ENCODE measurements at regions not wholly inside any gene's neighbourhood (a gene's known extent, or its start where the extent isn't known, plus 50 kb on each side); places are given as distances from the start of the nearest gene placed in this dataset.
A peak's percentile ranks its signal among the peaks of the same experiment; 100 is the strongest.

DNA sequence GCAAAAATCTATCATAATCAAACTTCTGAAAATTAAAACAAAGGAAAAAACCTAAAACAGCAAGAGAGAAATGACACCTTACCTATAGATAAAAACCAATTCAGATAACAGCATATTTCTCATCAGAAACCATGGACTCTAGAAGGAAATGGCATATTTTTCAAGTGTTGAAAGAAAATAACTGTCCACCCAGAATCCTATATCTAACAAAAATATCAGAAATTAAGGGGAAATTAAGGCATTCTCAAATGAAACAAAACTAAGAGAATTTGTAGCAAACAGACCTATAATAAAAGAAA, 257.2 kb downstream of the ANAPC1 start:
- H3K27ac ChIP-seq (ENCODE audit: low read depth, low read length): no peak overlapping the region
- Mint-ChIP-seq H3K27ac (no peak overlapping the region), H3K36me3 (peaks cover 0 to 39% (median 0%) of the 10 kb centered on the region in 5 donors), H3K27me3 (peaks cover 0 to 11% (median 0%) of the 10 kb centered on the region in 5 donors), H3K4me3 (no peak overlapping the region), H3K9me3 (peaks cover 0 to 50% (median 18%) of the 10 kb centered on the region in 11 donors), H3K4me1 (peaks cover 0 to 30% (median 0%) of the 10 kb centered on the region in 7 donors)
- DNase-seq: no peak
- no peaks in the 10 kb centered on the region for H3K4me1 ChIP-seq (ENCODE audit: control insufficient read depth in 2 of 2, insufficient read depth in 2 of 2, low read length in 2 of 2)
- H3K9me3 ChIP-seq (ENCODE audit: control insufficient read depth in 2 of 3, low read length in 3 of 3): no peaks in the 10 kb centered on the region
- H3K27me3 ChIP-seq (ENCODE audit: control insufficient read depth in 2 of 2, insufficient read depth in 2 of 2, low read length in 2 of 2): no peaks in the 10 kb centered on the region
- ATAC-seq: no peak
- intact Hi-C loops (cut with micrococcal nuclease): no loop called here
- H3K36me3 ChIP-seq (ENCODE audit: control insufficient read depth in 2 of 3, insufficient read depth in 3 of 3, low read length in 3 of 3): no peaks in the 10 kb centered on the region
- POLR2A ChIA-PET: no interaction called here
- CTCF ChIA-PET: no interaction called here
- H3K4me3 ChIP-seq (ENCODE audit: low read length): no peak overlapping the region

DNA sequence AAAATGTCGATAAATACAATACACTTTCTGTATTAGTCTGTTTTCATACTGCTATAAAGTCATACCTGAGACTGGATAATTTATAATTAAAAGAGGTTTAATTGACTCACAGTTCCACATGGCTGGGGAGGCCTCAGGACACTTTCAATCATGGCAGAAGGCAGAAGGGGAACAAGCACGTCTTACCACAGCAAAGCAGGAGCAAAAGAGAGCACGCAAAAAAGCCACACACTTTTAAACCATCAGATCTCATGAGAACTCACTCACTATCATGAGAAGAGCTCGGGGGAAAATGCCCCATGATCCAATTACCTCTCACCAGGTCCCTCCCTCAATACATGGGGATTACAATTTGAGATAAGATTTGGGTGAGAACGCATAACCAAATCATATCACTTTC, 256.7 kb downstream of the ANAPC1 start:
- H3K9me3 ChIP-seq (ENCODE audit: control insufficient read depth in 2 of 3, low read length in 3 of 3): no peaks in the 10 kb centered on the region
- Mint-ChIP-seq H3K27ac (no peak overlapping the region), H3K27me3 (peaks cover 0 to 11% (median 0%) of the 10 kb centered on the region in 5 donors), H3K4me1 (peaks cover 0 to 30% (median 0%) of the 10 kb centered on the region in 7 donors), H3K9me3 (peaks cover 0 to 50% (median 18%) of the 10 kb centered on the region in 11 donors), H3K4me3 (no peak overlapping the region), H3K36me3 (peaks cover 0 to 39% (median 0%) of the 10 kb centered on the region in 5 donors)
- H3K4me1 ChIP-seq (ENCODE audit: control insufficient read depth in 2 of 2, insufficient read depth in 2 of 2, low read length in 2 of 2): no peaks in the 10 kb centered on the region
- intact Hi-C loops (cut with micrococcal nuclease): no loop called here
- H3K27ac ChIP-seq (ENCODE audit: low read depth, low read length): no peak overlapping the region
- H3K27me3 ChIP-seq (ENCODE audit: control insufficient read depth in 2 of 2, insufficient read depth in 2 of 2, low read length in 2 of 2): no peaks in the 10 kb centered on the region
- ATAC-seq (no peak), DNase-seq (no peak)
- POLR2A ChIA-PET: no interaction called here
- H3K36me3 ChIP-seq (ENCODE audit: control insufficient read depth in 2 of 3, insufficient read depth in 3 of 3, low read length in 3 of 3): no peaks in the 10 kb centered on the region
- no peak overlapping the region for H3K4me3 ChIP-seq (ENCODE audit: low read length)
- CTCF ChIA-PET: no interaction called here

DNA sequence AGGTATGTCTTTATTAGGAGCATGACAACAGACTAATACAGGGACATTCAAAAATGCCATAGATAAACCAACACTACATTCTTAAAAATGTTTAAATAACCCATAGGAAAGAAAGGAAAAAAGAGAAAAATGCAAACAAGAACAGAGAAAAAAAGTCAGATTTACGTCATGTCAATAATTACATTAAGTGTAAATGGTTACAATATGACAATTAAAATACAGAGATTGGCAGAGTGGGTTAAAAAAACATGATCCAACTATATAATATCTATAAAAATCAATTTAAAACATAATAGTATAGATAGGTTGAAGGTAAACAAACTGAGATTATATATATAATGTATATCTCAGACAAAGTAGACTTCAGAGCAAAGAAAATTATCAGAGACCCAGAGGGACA, 255.8 kb downstream of the ANAPC1 start:
- ATAC-seq: no peak
- Histone ChIP-seq H3K27ac (ENCODE audit: low read depth, low read length) (no peak overlapping the region), H3K4me1 (ENCODE audit: control insufficient read depth in 2 of 2, insufficient read depth in 2 of 2, low read length in 2 of 2) (no peaks in the 10 kb centered on the region), H3K9me3 (ENCODE audit: control insufficient read depth in 2 of 3, low read length in 3 of 3) (no peaks in the 10 kb centered on the region), H3K27me3 (ENCODE audit: control insufficient read depth in 2 of 2, insufficient read depth in 2 of 2, low read length in 2 of 2) (no peaks in the 10 kb centered on the region), H3K36me3 (ENCODE audit: control insufficient read depth in 2 of 3, insufficient read depth in 3 of 3, low read length in 3 of 3) (no peaks in the 10 kb centered on the region), H3K4me3 (ENCODE audit: low read length) (no peak overlapping the region)
- Mint-ChIP-seq H3K36me3 (peaks cover 0 to 39% (median 0%) of the 10 kb centered on the region in 5 donors), H3K4me1 (peaks cover 0 to 40% (median 9%) of the 10 kb centered on the region in 7 donors), H3K27ac (no peak overlapping the region), H3K9me3 (peaks cover 0 to 50% (median 18%) of the 10 kb centered on the region in 11 donors), H3K27me3 (peaks cover 0 to 11% (median 3%) of the 10 kb centered on the region in 5 donors), H3K4me3 (no peak overlapping the region)
- ChIA-PET CTCF (interaction anchor here (0.6 kb wide), 1 partner anchor 51 kb away, joined by 3 read pairs; no protein-coding TSS in a partner anchor), POLR2A (no interaction called here)
- intact Hi-C loops (cut with micrococcal nuclease): no loop called here
- DNase-seq: no peak

DNA sequence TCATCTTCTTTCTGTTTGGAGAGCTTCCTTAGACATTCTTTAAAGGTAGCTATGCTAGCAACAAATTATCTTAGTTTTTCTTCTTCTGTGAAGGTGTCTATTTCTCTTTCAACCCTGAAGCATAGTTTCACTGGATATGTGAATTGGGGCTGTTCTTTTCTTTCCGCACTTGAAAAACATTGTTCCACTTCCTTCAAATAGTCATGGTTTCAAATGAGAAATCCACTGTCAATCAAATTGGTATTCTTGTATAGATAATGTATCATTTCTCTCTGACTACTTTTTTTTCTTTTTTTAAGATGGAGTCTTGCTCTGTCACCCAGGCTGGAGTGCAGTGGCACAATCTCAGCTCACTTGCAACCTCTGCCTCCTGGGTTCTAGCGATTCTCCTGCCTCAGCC, 254.0 kb downstream of the ANAPC1 start:
- ChIA-PET CTCF (no interaction called here), POLR2A (no interaction called here)
- Histone ChIP-seq H3K4me1 (ENCODE audit: control insufficient read depth in 2 of 2, insufficient read depth in 2 of 2, low read length in 2 of 2) (no peaks in the 10 kb centered on the region), H3K4me3 (ENCODE audit: low read length) (no peak overlapping the region), H3K9me3 (ENCODE audit: control insufficient read depth in 2 of 3, low read length in 3 of 3) (no peaks in the 10 kb centered on the region), H3K27me3 (ENCODE audit: control insufficient read depth in 2 of 2, insufficient read depth in 2 of 2, low read length in 2 of 2) (no peaks in the 10 kb centered on the region), H3K36me3 (ENCODE audit: control insufficient read depth in 2 of 3, insufficient read depth in 3 of 3, low read length in 3 of 3) (no peaks in the 10 kb centered on the region), H3K27ac (ENCODE audit: low read depth, low read length) (no peak overlapping the region)
- Mint-ChIP-seq H3K9me3 (peaks cover 0 to 51% (median 18%) of the 10 kb centered on the region in 11 donors), H3K27ac (no peak overlapping the region), H3K36me3 (peaks cover 0 to 43% (median 0%) of the 10 kb centered on the region in 5 donors), H3K4me1 (peaks cover 0 to 40% (median 8%) of the 10 kb centered on the region in 7 donors), H3K27me3 (peaks cover 0 to 9% (median 6%) of the 10 kb centered on the region in 5 donors), H3K4me3 (no peak overlapping the region)
- intact Hi-C loops (cut with micrococcal nuclease): no loop called here
- ATAC-seq (no peak), DNase-seq (no peak)

DNA sequence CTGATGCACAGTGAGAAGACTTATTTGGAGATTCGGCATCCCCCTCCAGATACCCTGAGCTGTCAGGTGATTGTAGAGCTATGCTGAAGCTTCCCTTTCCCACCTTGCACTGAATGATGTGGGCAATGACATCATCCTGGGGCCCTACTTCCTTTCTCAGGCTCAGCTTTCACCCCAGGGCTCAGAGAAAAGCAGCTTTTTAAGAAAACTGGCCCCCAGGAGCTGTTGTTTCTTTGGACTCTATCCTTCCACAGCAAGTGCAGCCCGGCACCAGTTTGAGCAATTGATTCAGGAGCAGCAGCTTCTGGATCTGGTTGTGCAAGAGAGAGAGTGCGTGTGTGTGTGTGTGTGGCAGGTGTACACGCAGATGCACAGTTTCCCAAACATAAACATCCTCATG, 251.3 kb downstream of the ANAPC1 start:
- Mint-ChIP-seq H3K9me3 (peaks cover 0 to 56% (median 13%) of the 10 kb centered on the region in 11 donors), H3K27ac (peak overlapping the region in 1 of 9 donors; percentile 87), H3K36me3 (peaks cover 0 to 42% (median 0%) of the 10 kb centered on the region in 5 donors), H3K4me3 (peak overlapping the region in 1 of 10 donors; percentile 59), H3K4me1 (peaks cover 0 to 24% (median 5%) of the 10 kb centered on the region in 7 donors), H3K27me3 (peaks cover 5 to 28% (median 14%) of the 10 kb centered on the region in 5 donors)
- H3K4me3 ChIP-seq (ENCODE audit: low read length): no peak overlapping the region
- intact Hi-C loops (cut with micrococcal nuclease): no loop called here
- CTCF ChIA-PET: no interaction called here
- no peaks in the 10 kb centered on the region for H3K9me3 ChIP-seq (ENCODE audit: control insufficient read depth in 2 of 3, low read length in 3 of 3)
- DNase-seq (peak in 1 of 9 donors; percentile 44), ATAC-seq (peak; percentile 74)
- POLR2A ChIA-PET: no interaction called here
- H3K4me1 ChIP-seq (ENCODE audit: control insufficient read depth in 2 of 2, insufficient read depth in 2 of 2, low read length in 2 of 2): no peaks in the 10 kb centered on the region
- H3K36me3 ChIP-seq (ENCODE audit: control insufficient read depth in 2 of 3, insufficient read depth in 3 of 3, low read length in 3 of 3): no peaks in the 10 kb centered on the region
- H3K27me3 ChIP-seq (ENCODE audit: control insufficient read depth in 2 of 2, insufficient read depth in 2 of 2, low read length in 2 of 2): no peaks in the 10 kb centered on the region
- H3K27ac ChIP-seq (ENCODE audit: low read depth, low read length): no peak overlapping the region

DNA sequence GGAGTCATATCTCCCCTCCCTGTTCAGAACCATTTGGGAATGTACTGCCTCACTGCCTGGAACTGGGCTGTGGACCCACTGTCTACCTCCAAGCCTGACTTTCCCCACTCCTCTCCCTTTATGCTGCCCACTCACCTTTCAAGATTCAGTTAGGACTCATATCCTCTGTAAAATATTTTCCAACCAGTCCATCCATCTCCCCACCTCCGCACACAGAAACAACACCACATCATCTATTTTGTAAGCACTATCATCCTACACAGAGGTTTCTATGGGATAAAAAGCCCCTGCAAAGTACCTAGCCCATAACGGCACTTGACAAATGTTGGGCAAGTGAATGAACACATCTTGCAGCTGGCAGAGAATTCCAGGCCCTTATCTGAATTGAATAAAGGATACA, 250.8 kb downstream of the ANAPC1 start:
- intact Hi-C loops (cut with micrococcal nuclease): no loop called here
- no peak overlapping the region for H3K4me3 ChIP-seq (ENCODE audit: low read length)
- Mint-ChIP-seq H3K36me3 (peaks cover 0 to 42% (median 4%) of the 10 kb centered on the region in 5 donors), H3K27me3 (peaks cover 8 to 31% (median 14%) of the 10 kb centered on the region in 5 donors), H3K9me3 (peaks cover 0 to 58% (median 13%) of the 10 kb centered on the region in 11 donors), H3K4me1 (peaks cover 0 to 24% (median 5%) of the 10 kb centered on the region in 7 donors), H3K4me3 (peak overlapping the region in 2 of 10 donors; percentile 14 to 59), H3K27ac (peak overlapping the region in 1 of 9 donors; percentile 87)
- DNase-seq: no peak
- H3K4me1 ChIP-seq (ENCODE audit: control insufficient read depth in 2 of 2, insufficient read depth in 2 of 2, low read length in 2 of 2): no peaks in the 10 kb centered on the region
- ChIA-PET CTCF (no interaction called here), POLR2A (no interaction called here)
- no peaks in the 10 kb centered on the region for H3K9me3 ChIP-seq (ENCODE audit: control insufficient read depth in 2 of 3, low read length in 3 of 3)
- ATAC-seq: no peak
- H3K36me3 ChIP-seq (ENCODE audit: control insufficient read depth in 2 of 3, insufficient read depth in 3 of 3, low read length in 3 of 3): no peaks in the 10 kb centered on the region
- no peaks in the 10 kb centered on the region for H3K27me3 ChIP-seq (ENCODE audit: control insufficient read depth in 2 of 2, insufficient read depth in 2 of 2, low read length in 2 of 2)
- H3K27ac ChIP-seq (ENCODE audit: low read depth, low read length): no peak overlapping the region

DNA sequence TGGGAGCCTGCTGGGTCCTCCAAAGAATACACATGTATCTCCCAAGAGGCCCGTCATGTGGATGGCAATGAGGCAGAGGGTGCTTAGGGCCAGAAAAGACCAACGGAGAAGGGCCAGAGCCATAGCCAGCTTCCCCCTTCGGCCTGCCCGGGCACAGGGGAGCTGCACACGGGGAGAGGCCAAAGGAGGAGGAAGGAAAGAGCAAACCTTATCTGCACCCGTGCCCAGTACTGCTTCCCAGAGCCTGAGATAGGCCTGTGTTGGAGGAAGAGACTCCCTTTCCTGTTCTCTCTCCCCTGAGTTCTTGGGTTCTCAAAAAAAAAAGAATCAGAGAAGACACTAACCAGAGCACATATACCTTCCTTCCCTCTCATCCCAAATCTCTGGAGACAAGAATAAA, 250.3 kb downstream of the ANAPC1 start:
- Histone ChIP-seq H3K4me1 (ENCODE audit: control insufficient read depth in 2 of 2, insufficient read depth in 2 of 2, low read length in 2 of 2) (no peaks in the 10 kb centered on the region), H3K9me3 (ENCODE audit: control insufficient read depth in 2 of 3, low read length in 3 of 3) (no peaks in the 10 kb centered on the region), H3K36me3 (ENCODE audit: control insufficient read depth in 2 of 3, insufficient read depth in 3 of 3, low read length in 3 of 3) (no peaks in the 10 kb centered on the region), H3K27ac (ENCODE audit: low read depth, low read length) (no peak overlapping the region), H3K27me3 (ENCODE audit: control insufficient read depth in 2 of 2, insufficient read depth in 2 of 2, low read length in 2 of 2) (no peaks in the 10 kb centered on the region), H3K4me3 (ENCODE audit: low read length) (no peak overlapping the region)
- ATAC-seq: peak; percentile 15
- Mint-ChIP-seq H3K9me3 (peaks cover 0 to 57% (median 14%) of the 10 kb centered on the region in 11 donors), H3K36me3 (peaks cover 0 to 41% (median 4%) of the 10 kb centered on the region in 5 donors), H3K4me3 (peak overlapping the region in 1 of 10 donors; percentile 6), H3K27me3 (peaks cover 9 to 32% (median 16%) of the 10 kb centered on the region in 5 donors), H3K4me1 (peaks cover 0 to 24% (median 5%) of the 10 kb centered on the region in 7 donors), H3K27ac (peak overlapping the region in 1 of 9 donors; percentile 80)
- ChIA-PET CTCF (no interaction called here), POLR2A (no interaction called here)
- intact Hi-C loops (cut with micrococcal nuclease): no loop called here
- DNase-seq: no peak
